ENCODE measurements at regions not wholly inside any gene's neighbourhood (a gene's known extent, or its start where the extent isn't known, plus 50 kb on each side); places are given as distances from the start of the nearest gene placed in this dataset.
A peak's percentile ranks its signal among the peaks of the same experiment; 100 is the strongest.
"Not testable (repeated sequence)": the region's sequence is repeated elsewhere in the genome, so short reads cannot be mapped to it uniquely, and the experiment has no call there.

- no peak for DNase-seq (ENCODE audit: low spot score)
- no peak for FAIRE-seq
Observed at GRCh38 chr11:109677231-109677630, 255.2 kb downstream of the C11orf87 start.

- no peak for FAIRE-seq
- DNase-seq (ENCODE audit: low spot score), result no peak
Observed at GRCh38 chr11:109677876-109678275, 255.9 kb downstream of the C11orf87 start.

DNA sequence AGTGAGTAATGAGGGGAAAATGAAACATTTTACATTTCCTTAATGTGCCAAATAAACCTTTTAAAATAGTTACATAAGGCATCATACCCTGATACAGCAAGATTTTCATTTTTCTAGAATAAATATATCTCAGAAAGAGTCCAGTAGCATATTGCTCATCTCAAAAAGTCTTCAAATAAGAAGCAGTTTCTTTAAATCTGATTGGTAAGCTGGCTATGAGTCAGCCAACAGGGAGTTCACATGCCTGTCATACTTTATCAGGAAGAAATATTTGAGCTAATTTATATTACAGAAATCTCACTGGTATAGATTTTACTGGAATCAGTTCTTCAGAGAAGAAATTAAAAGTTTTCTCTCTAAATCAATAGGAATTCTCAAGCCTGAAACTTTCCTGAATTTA is 258.1 kb downstream of the C11orf87 start:
- FAIRE-seq (no peak), DNase-seq (ENCODE audit: low spot score) (no peak)

DNA sequence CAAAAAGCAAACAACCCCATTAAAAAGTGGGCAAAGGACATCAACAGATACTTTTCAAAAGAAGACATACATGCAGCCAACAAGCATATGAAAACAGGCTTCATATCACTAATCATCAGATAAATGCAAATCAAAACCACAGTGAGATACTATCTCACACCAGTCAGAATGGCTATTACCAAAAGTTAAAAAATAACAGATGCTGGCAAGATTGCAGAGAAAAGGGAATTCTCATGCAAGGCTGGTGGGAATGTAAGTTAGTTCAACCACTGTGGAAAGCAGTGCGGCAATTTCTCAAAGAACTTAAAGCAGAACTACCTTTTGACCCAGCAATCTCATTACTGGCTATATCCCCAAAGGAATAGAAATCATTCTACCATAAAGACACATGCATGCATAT is 260.8 kb downstream of the C11orf87 start:
- DNase-seq (ENCODE audit: low spot score); FAIRE-seq: not testable (repeated sequence)

GRCh38 chr11:109695696-109696095 is 273.7 kb downstream of the C11orf87 start:
- FAIRE-seq (no peak), DNase-seq (ENCODE audit: low spot score) (peak; percentile 18)

DNA sequence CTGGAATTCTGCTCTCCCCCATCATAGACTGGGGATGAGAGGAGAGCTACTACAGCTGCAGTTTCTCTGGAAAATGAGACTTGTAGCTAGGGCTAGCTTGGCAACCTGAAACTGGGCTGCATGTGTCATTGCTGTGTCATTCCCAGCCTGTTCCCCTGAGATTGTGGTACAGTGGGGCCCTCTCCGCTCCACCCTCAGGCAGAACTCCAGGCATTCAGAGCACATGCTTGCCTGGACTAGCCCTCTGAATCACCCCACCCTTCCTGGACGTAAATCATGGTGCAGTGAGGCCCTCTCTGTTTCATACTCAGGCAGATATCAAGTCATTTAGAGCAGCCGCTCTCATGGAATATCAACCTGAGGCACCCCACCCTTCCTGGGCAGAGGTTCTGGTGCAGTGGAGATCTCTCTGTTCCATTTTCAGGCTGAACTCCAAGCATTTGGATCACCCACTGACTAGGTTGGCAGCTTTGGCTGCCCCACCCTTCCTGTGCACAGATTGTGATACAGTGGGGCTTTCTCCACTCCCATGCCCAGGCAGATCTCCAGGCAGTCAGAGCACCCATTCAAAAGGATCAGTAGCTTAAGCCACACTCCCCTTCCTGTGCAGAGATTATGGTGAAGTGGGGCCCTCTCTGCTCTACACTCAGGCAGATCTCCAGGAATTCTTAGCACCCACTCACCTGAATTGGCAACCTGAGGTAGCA is 274.4 kb downstream of the C11orf87 start:
- FAIRE-seq, result no peak
- DNase-seq (ENCODE audit: low spot score), result peak; percentile 22

GRCh38 chr11:109697140-109697843 is 275.3 kb downstream of the C11orf87 start:
- DNase-seq (ENCODE audit: low spot score) (peak; percentile 13), FAIRE-seq (no peak)

DNA sequence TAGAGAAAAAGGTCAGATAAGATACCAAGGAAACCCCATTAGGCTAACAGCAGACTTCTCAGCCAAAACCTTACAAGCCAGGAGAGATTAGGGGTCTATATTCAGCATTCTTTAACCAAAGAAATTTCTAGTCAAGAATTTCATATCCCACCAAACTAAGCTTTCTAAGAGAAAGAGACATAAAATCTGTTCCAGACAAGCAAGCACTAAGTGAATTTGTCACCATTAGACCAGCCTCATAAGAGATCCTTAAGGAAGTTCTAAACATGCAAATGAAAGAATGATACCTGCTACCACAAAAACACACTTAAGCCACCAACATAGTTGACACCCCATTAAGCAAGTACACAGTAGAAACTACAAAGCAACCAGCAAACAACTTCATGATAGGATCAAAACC is 276.2 kb downstream of the C11orf87 start:
- FAIRE-seq, result no peak

GRCh38 chr11:109704432-109704831 is 282.4 kb downstream of the C11orf87 start:
- no peak for FAIRE-seq

More for the DNA sequence above, 276.2 kb downstream of the C11orf87 start:
- DNase-seq (ENCODE audit: low spot score), result no peak

DNA sequence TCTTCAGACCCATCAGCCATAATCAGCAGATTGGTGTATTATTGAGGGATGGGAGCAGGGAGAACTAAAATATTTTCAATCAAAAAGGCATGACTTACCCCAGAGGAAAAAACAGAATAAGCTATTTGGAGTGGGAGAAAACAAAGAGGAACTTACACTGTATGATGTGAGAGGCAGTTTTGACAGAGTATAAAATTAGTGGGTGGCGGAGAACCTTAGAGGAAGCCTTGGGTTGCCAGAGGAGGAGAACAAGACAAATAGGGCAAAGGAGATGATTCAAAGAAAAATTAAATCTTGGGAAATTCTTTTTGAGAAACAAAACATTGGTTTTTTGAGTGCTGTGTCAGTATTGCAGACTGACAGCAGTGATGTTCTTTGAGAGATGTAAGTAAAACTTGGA is 285.0 kb downstream of the C11orf87 start:
- FAIRE-seq, result no peak
- no peak for DNase-seq (ENCODE audit: low spot score)

More at GRCh38 chr11:109704432-109704831, 282.4 kb downstream of the C11orf87 start:
- DNase-seq (ENCODE audit: low spot score), result no peak

DNA sequence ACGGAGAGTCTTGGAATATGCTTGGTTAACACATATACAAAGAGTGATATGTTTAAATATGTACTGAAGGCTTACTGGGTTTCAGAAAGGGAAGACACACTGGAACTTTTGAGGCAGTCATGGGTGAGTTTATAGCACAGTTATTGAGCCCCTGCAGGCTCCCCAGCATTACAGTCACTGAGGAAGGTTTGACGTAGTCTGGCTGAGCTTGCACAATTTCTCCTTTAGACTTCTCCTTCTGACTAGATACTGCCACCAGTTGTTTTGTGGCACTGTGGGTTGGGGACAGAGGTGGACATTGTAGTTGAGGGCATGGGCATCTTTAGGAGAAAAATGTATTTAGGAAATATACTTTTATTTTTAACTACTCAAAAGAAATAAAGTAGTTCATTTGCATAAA is 285.4 kb downstream of the C11orf87 start:
- DNase-seq (ENCODE audit: low spot score) (no peak), FAIRE-seq (no peak)

DNA sequence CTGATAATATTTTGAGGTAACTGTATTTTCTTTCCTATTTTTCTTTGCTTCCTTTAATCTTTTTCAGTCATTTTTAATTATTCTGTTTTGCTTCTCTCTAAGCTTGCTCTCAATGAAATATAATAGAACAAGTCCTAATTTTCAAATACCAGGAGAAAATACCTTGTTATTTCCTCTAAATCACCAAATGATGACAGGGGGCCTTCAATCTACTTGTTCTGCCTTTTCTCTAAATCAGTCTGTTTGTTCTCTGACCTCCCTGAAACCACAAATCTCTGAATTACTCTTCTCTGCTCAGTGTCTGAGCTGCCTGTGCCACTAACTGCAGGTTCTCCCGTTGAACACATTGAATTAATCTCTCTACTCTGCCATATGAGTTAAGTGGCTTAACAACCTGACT is 286.2 kb downstream of the C11orf87 start:
- DNase-seq (ENCODE audit: low spot score) (no peak), FAIRE-seq (no peak)

- not testable (repeated sequence) for DNase-seq (ENCODE audit: low spot score); FAIRE-seq
Observed at GRCh38 chr11:109714444-109714843, 292.5 kb downstream of the C11orf87 start.

- FAIRE-seq; DNase-seq (ENCODE audit: low spot score): not testable (repeated sequence)
Observed at GRCh38 chr11:109715424-109715823, 293.4 kb downstream of the C11orf87 start.

DNA sequence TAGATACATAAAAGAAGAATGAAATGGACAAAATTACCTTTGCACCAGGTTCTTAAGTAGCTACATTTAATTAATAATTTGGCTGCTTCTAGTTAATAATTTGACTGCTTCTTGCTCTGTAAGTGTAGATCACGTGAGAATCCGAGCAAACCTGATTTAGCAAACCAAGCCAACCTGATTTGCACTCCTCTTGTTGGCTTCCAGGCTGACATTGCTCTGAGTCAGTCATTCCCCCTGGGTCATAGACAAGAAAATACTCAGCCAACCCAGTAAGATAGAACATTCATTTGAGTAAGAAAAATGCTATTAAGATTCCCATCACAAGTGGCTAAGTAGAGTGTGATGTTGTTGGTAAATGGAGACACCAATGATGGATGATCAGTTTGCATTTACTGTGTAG is 304.1 kb downstream of the C11orf87 start:
- FAIRE-seq, result no peak
- no peak for DNase-seq (ENCODE audit: low spot score)

GRCh38 chr11:109728056-109728455 is 306.1 kb downstream of the C11orf87 start:
- peak; percentile 17 for DNase-seq (ENCODE audit: low spot score)
- no peak for FAIRE-seq

GRCh38 chr11:109729761-109730160 is 307.8 kb downstream of the C11orf87 start:
- FAIRE-seq (no peak), DNase-seq (ENCODE audit: low spot score) (no peak)

GRCh38 chr11:109730669-109731068 is 308.7 kb downstream of the C11orf87 start:
- DNase-seq (ENCODE audit: low spot score), result no peak
- FAIRE-seq, result no peak

- FAIRE-seq (no peak), DNase-seq (ENCODE audit: low spot score) (no peak)
Observed at GRCh38 chr11:109731451-109731850, 309.5 kb downstream of the C11orf87 start.

- FAIRE-seq (no peak), DNase-seq (ENCODE audit: low spot score) (no peak)
Observed at GRCh38 chr11:109733245-109733644, 311.3 kb downstream of the C11orf87 start.

DNA sequence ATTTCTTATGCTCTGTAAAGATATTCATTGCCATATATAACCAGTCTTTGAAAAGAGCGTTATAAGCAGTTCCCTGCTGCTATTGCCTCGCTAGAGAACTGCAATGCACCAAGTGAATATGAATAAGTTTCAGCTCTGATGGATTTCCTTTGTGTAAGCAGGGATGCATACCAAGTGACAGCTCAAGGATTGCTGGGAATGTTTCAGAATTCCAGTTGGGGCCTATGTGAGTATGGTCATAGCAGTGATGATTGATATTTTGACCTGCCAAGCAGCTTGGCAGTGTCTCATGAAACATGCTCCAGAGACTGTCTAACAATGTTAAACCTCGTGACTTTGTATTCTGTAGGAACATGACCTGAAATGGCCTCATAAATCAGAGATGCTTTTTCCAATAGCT is 312.6 kb downstream of the C11orf87 start:
- no peak for DNase-seq (ENCODE audit: low spot score)

DNA sequence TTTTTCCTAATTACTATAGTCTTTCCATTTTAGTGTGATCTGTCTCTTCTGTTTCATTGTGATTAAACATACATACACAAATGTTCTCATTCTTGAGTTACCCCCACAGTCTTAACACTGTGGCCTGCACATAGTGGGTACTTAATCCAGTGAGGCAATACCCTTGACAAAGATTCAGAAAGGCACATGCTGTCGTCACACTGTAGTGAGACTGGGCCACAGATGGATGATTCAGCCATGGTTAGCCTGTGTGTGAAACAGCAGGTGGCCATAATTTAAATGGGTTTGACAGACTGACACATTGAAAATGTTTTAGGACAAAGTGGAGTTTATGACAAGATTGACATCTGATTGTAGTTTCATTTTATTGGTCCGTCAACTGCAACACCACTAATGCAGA is 313.1 kb downstream of the C11orf87 start:
- DNase-seq (ENCODE audit: low spot score) (no peak), FAIRE-seq (no peak)

More for the DNA sequence above, 312.6 kb downstream of the C11orf87 start:
- FAIRE-seq, result no peak

- DNase-seq (ENCODE audit: low spot score) (no peak), FAIRE-seq (no peak)
Observed at GRCh38 chr11:109739379-109739778, 317.4 kb downstream of the C11orf87 start.

Data from urothelium cell line (cell line).